ENCODE measurements at regions not wholly inside any gene's neighbourhood (a gene's known extent, or its start where the extent isn't known, plus 50 kb on each side); places are given as distances from the start of the nearest gene placed in this dataset.

GRCh38 chrX:124931241-124931640 is 388.4 kb upstream of the TEX13C start:
- ChIA-PET CTCF (no interaction called here), POLR2A (ENCODE audit: low non-redundant PET) (no interaction called here)
- H3K27ac ChIP-seq = no peak overlapping the region
- TF ChIP-seq CTCF (conservative IDR thresholded peaks at IDR 0.05; ENCODE audit: low read depth) = no peak
- no peak for DNase-seq (ENCODE audit: low spot score)

- DNase-seq (ENCODE audit: low spot score) = no peak
- no peak for TF ChIP-seq CTCF (conservative IDR thresholded peaks at IDR 0.05; ENCODE audit: low read depth)
- ChIA-PET CTCF (no interaction called here), POLR2A (ENCODE audit: low non-redundant PET) (no interaction called here)
- no peak overlapping the region for H3K27ac ChIP-seq
Observed at GRCh38 chrX:124931958-124932357, 387.7 kb upstream of the TEX13C start.

GRCh38 chrX:124938715-124939114 is 381.0 kb upstream of the TEX13C start:
- H3K27ac ChIP-seq = no peak overlapping the region
- ChIA-PET POLR2A (ENCODE audit: low non-redundant PET) (no interaction called here), CTCF (no interaction called here)
- DNase-seq (ENCODE audit: low spot score) = no peak
- no peak for TF ChIP-seq CTCF (conservative IDR thresholded peaks at IDR 0.05; ENCODE audit: low read depth)

GRCh38 chrX:124940531-124940930 is 379.1 kb upstream of the TEX13C start:
- DNase-seq (ENCODE audit: low spot score) = no peak
- H3K27ac ChIP-seq = no peak overlapping the region
- CTCF ChIA-PET = no interaction called here
- no peak for TF ChIP-seq CTCF (conservative IDR thresholded peaks at IDR 0.05; ENCODE audit: low read depth)
- POLR2A ChIA-PET (ENCODE audit: low non-redundant PET) = no interaction called here

GRCh38 chrX:124954402-124954801 is 365.3 kb upstream of the TEX13C start:
- no peak overlapping the region for H3K27ac ChIP-seq
- ChIA-PET CTCF (no interaction called here), POLR2A (ENCODE audit: low non-redundant PET) (no interaction called here)
- TF ChIP-seq CTCF (conservative IDR thresholded peaks at IDR 0.05; ENCODE audit: low read depth) = no peak
- no peak for DNase-seq (ENCODE audit: low spot score)

GRCh38 chrX:124960454-124960853 is 359.2 kb upstream of the TEX13C start:
- H3K27ac ChIP-seq = no peak overlapping the region
- ChIA-PET CTCF (interaction anchor here (0.7 kb wide), 1 partner anchor 1741 kb away, joined by 3 read pairs; no protein-coding TSS in a partner anchor), POLR2A (ENCODE audit: low non-redundant PET) (no interaction called here)
- no peak for DNase-seq (ENCODE audit: low spot score)
- no peak for TF ChIP-seq CTCF (conservative IDR thresholded peaks at IDR 0.05; ENCODE audit: low read depth)

GRCh38 chrX:124963717-124964116 is 356.0 kb upstream of the TEX13C start, which contains the start of gene TENM1:
Gene TENM1 (minus strand): TSS chrX:124963817.
- no peak within 1 kb of the TSS for H3K27ac ChIP-seq
- no peak for DNase-seq (ENCODE audit: low spot score)
- no peak for TF ChIP-seq CTCF (conservative IDR thresholded peaks at IDR 0.05; ENCODE audit: low read depth)
- ChIA-PET POLR2A (ENCODE audit: low non-redundant PET) (no interaction called here), CTCF (no interaction called here)
